ENCODE measurements at regions not wholly inside any gene's neighbourhood (a gene's known extent, or its start where the extent isn't known, plus 50 kb on each side); places are given as distances from the start of the nearest gene placed in this dataset.

- intact Hi-C loops (cut with DNase I), result no loop called here
- Histone ChIP-seq H3K27me3 (no peaks in the 10 kb centered on the region), H3K27ac (no peak overlapping the region), H3K4me3 (no peak overlapping the region), H3K36me3 (no peaks in the 10 kb centered on the region), H3K9me3 (no peaks in the 10 kb centered on the region), H3K4me1 (no peaks in the 10 kb centered on the region)
- no peak for ATAC-seq
- DNase-seq, result no peak
- 41% methylated on average over 1 of the region's 1 CpG for WGBS (ENCODE audit: insufficient coverage, low coverage, low lambda C conversion rate, missing lambda C conversion rate)
- TF ChIP-seq POLR2A (IDR thresholded peaks at IDR 0.05), result no peak
- no peak for TF ChIP-seq CTCF (IDR thresholded peaks at IDR 0.05)
Measured at GRCh38 chr5:121707178-121707577, 144.5 kb upstream of the FTMT start.

GRCh38 chr5:121711416-121711815, 140.3 kb upstream of the FTMT start:
- no peaks in the 10 kb centered on the region for H3K4me1 ChIP-seq
- H3K27me3 ChIP-seq, result no peaks in the 10 kb centered on the region
- DNase-seq, result no peak
- ATAC-seq, result no peak
- H3K36me3 ChIP-seq, result no peaks in the 10 kb centered on the region
- intact Hi-C loops (cut with DNase I), result no loop called here
- no peak overlapping the region for H3K4me3 ChIP-seq
- no peaks in the 10 kb centered on the region for H3K9me3 ChIP-seq
- H3K27ac ChIP-seq, result no peak overlapping the region
- TF ChIP-seq CTCF (IDR thresholded peaks at IDR 0.05) (no peak), POLR2A (IDR thresholded peaks at IDR 0.05) (no peak)

- H3K9me3 ChIP-seq, result no peaks in the 10 kb centered on the region
Measured at GRCh38 chr5:121719255-121719654, 132.4 kb upstream of the FTMT start.

GRCh38 chr5:121725450-121725849, 126.2 kb upstream of the FTMT start:
- no peaks in the 10 kb centered on the region for H3K4me1 ChIP-seq
- no peak for ATAC-seq
- no peaks in the 10 kb centered on the region for H3K9me3 ChIP-seq
- WGBS (ENCODE audit: insufficient coverage, low coverage, low lambda C conversion rate, missing lambda C conversion rate), result 9% methylated on average over 1 of the region's 1 CpG
- H3K4me3 ChIP-seq, result no peak overlapping the region
- H3K27ac ChIP-seq, result no peak overlapping the region
- TF ChIP-seq CTCF (IDR thresholded peaks at IDR 0.05), result no peak
- no peak for TF ChIP-seq POLR2A (IDR thresholded peaks at IDR 0.05)
- no peaks in the 10 kb centered on the region for H3K36me3 ChIP-seq
- DNase-seq, result no peak
- intact Hi-C loops (cut with DNase I), result no loop called here
- H3K27me3 ChIP-seq, result no peaks in the 10 kb centered on the region

More at GRCh38 chr5:121719255-121719654, 132.4 kb upstream of the FTMT start:
- ATAC-seq (no peak), DNase-seq (no peak)
- H3K27ac ChIP-seq, result no peak overlapping the region
- H3K36me3 ChIP-seq, result no peaks in the 10 kb centered on the region
- intact Hi-C loops (cut with DNase I), result no loop called here
- TF ChIP-seq CTCF (IDR thresholded peaks at IDR 0.05) (no peak), POLR2A (IDR thresholded peaks at IDR 0.05) (no peak)
- 46% methylated on average over 2 of the region's 2 CpGs for WGBS (ENCODE audit: insufficient coverage, low coverage, low lambda C conversion rate, missing lambda C conversion rate)
- no peaks in the 10 kb centered on the region for H3K4me1 ChIP-seq
- H3K4me3 ChIP-seq, result no peak overlapping the region
- no peaks in the 10 kb centered on the region for H3K27me3 ChIP-seq

GRCh38 chr5:121726991-121727390, 124.7 kb upstream of the FTMT start:
- H3K9me3 ChIP-seq, result no peaks in the 10 kb centered on the region
- H3K27ac ChIP-seq, result no peak overlapping the region
- 58% methylated on average over 8 of the region's 8 CpGs for WGBS (ENCODE audit: insufficient coverage, low coverage, low lambda C conversion rate, missing lambda C conversion rate)
- TF ChIP-seq CTCF (IDR thresholded peaks at IDR 0.05) (no peak), POLR2A (IDR thresholded peaks at IDR 0.05) (no peak)
- no peaks in the 10 kb centered on the region for H3K36me3 ChIP-seq
- intact Hi-C loops (cut with DNase I), result no loop called here
- DNase-seq (no peak), ATAC-seq (no peak)
- H3K4me1 ChIP-seq, result no peaks in the 10 kb centered on the region
- no peaks in the 10 kb centered on the region for H3K27me3 ChIP-seq
- H3K4me3 ChIP-seq, result no peak overlapping the region
